H1 (cell line): ENCODE measurements at regions not wholly inside any gene's neighbourhood (a gene's known extent, or its start where the extent isn't known, plus 50 kb on each side); places are given as distances from the start of the nearest gene placed in this dataset.

Source experiments
- CTCF ChIA-PET: fragments of 300-600 bp; sonication (Branson Sonifier 250); formaldehyde crosslinking; loops from one replicate; lab custom pipeline; 2021; ENCODE audit not compliant: partially characterized antibody; lab: Charles Lee
- POLR2A ChIA-PET: fragments of 300-600 bp; sonication (Branson Sonifier 250); formaldehyde crosslinking; loops from one replicate; lab custom pipeline; 2021; ENCODE audit warnings: inconsistent platforms; ENCODE audit not compliant: partially characterized antibody; lab: Charles Lee
- DNase-seq, 2 experiments: peaks; one replicate each; pipeline versions ENCODE4 v3.0.0 to v3.0.0-alpha.2; 2010 to 2022; ENCODE audit warnings: low spot score in 2 of 2, low read depth in 1 of 2, mixed read lengths in 1 of 2
- FAIRE-seq: peaks from 2 replicates; lab custom pipeline; 2011; peaks lifted over from hg19 to GRCh38; lab: Jason Lieb, UNC
- H2AFZ ChIP-seq: 2 replicates; pipeline ENCODE4 v1.8.1; 2012; ENCODE audit warnings: low read length, inconsistent platforms
- H2AK5ac ChIP-seq: 2 replicates; pipeline ENCODE4 v1.6.1; 2013; ENCODE audit warnings: low read depth, low read length
- H2BK120ac ChIP-seq: replicated peaks from 2 replicates; pipeline ENCODE3; 2013; ENCODE audit warnings: low read depth, low read length, inconsistent platforms
- H2BK12ac ChIP-seq: 2 replicates; pipeline ENCODE4 v1.6.1; 2013; ENCODE audit warnings: low read depth, low read length
- H2BK15ac ChIP-seq: 2 replicates; pipeline ENCODE4 v1.6.1; 2013; ENCODE audit warnings: low read length
- H2BK20ac ChIP-seq: 2 replicates; pipeline ENCODE4 v1.6.1; 2013; ENCODE audit warnings: low read length
- H2BK5ac ChIP-seq: 2 replicates; pipeline ENCODE4 v1.6.1; 2013; ENCODE audit warnings: low read depth, low read length
- H3K14ac ChIP-seq: 2 replicates; pipeline ENCODE4 v1.6.1; 2013; ENCODE audit warnings: inconsistent platforms; ENCODE audit not compliant: insufficient read length
- H3K18ac ChIP-seq: 2 replicates; pipeline ENCODE4 v1.6.1; 2013; ENCODE audit warnings: low read length; ENCODE audit errors: extremely low read depth
- H3K23ac ChIP-seq: 2 replicates; pipeline ENCODE4 v1.6.1; 2013; ENCODE audit warnings: inconsistent platforms; ENCODE audit not compliant: insufficient read length
- H3K23me2 ChIP-seq: 2 replicates; pipeline ENCODE4 v1.6.1; 2013; ENCODE audit warnings: low read depth, low read length
- H3K27ac ChIP-seq: 2 replicates; pipeline ENCODE4 v1.6.1; 2011; ENCODE audit warnings: low read depth, low read length, inconsistent platforms
- H3K27me3 ChIP-seq, 4 experiments: replicated peaks in 1 of 4; 1 replicate in 1 of 4; 2 replicates in 3 of 4; pipeline versions ENCODE4 v1.6.1 to v1.8.1; 2011 to 2013; ENCODE audit warnings: low read length in 3 of 4, mild to moderate bottlenecking in 3 of 4, inconsistent platforms in 2 of 4, mixed read lengths in 2 of 4, moderate library complexity in 1 of 4; ENCODE audit not compliant: control insufficient read depth in 3 of 4, insufficient read depth in 3 of 4; ENCODE audit errors: extremely low read depth in 1 of 4
- H3K36me3 ChIP-seq, 4 experiments: 2 replicates each; pipeline versions ENCODE4 v1.6.1 to v1.8.1; 2011 to 2013; ENCODE audit warnings: mild to moderate bottlenecking in 4 of 4, low read length in 3 of 4, moderate library complexity in 2 of 4, control low read depth in 1 of 4, inconsistent platforms in 1 of 4; ENCODE audit not compliant: insufficient read depth in 4 of 4, control insufficient read depth in 2 of 4
- H3K4ac ChIP-seq: replicated peaks from 2 replicates; pipeline ENCODE3; 2013; ENCODE audit warnings: low read length, low read depth, mixed read lengths, inconsistent platforms; ENCODE audit not compliant: insufficient read length
- H3K4me1 ChIP-seq, 4 experiments: replicated peaks in 1 of 4; 1 replicate in 1 of 4; 2 replicates in 3 of 4; pipeline versions ENCODE4 v1.6.1 to v1.8.1; 2011 to 2013; ENCODE audit warnings: low read length in 3 of 4, inconsistent platforms in 2 of 4, mixed read lengths in 1 of 4; ENCODE audit not compliant: insufficient read depth in 4 of 4, control insufficient read depth in 3 of 4
- H3K4me2 ChIP-seq, 2 experiments: 2 replicates each; pipeline versions ENCODE4 v1.6.1 to v1.8.1; 2011 to 2013; ENCODE audit warnings: low read depth in 2 of 2, low read length in 2 of 2, control low read depth in 1 of 2, inconsistent platforms in 1 of 2, mild to moderate bottlenecking in 1 of 2; ENCODE audit not compliant: insufficient read depth in 1 of 2
- H3K4me3 ChIP-seq, 4 experiments: fragments of 200-600, 300-600 bp in 1 of 4; sonication (generic), shearing (Covaris generic), sonication (Bioruptor Twin) in 1 of 4; 2 replicates each; pipeline versions ENCODE4 v1.5.1 to v1.8.1; 2011 to 2016; ENCODE audit warnings: low read length in 4 of 4, low read depth in 3 of 4, control low read depth in 2 of 4, inconsistent platforms in 2 of 4, mild to moderate bottlenecking in 2 of 4, mixed read lengths in 1 of 4, moderate library complexity in 1 of 4; ENCODE audit not compliant: insufficient read depth in 2 of 4; ENCODE audit errors: extremely low read depth in 1 of 4
- H3K56ac ChIP-seq: replicated peaks from 2 replicates; pipeline ENCODE3; 2013; ENCODE audit warnings: low read depth, mild to moderate bottlenecking, mixed read lengths, low read length, inconsistent platforms; ENCODE audit not compliant: insufficient read length
- H3K79me1 ChIP-seq: 2 replicates; pipeline ENCODE4 v1.6.1; 2013; ENCODE audit warnings: low read depth, low read length, control low read depth
- H3K79me2 ChIP-seq, 2 experiments: 2 replicates each; pipeline versions ENCODE4 v1.6.1 to v1.8.1; 2012 to 2013; ENCODE audit warnings: low read length in 2 of 2, mild to moderate bottlenecking in 2 of 2, inconsistent platforms in 1 of 2; ENCODE audit not compliant: insufficient read depth in 2 of 2, control insufficient read depth in 1 of 2
- H3K9ac ChIP-seq, 4 experiments: replicated peaks in 1 of 4; 1 replicate in 1 of 4; 2 replicates in 3 of 4; pipeline versions ENCODE4 v1.6.1 to v1.8.1; 2011 to 2013; ENCODE audit warnings: low read depth in 3 of 4, low read length in 3 of 4, control low read depth in 2 of 4, mild to moderate bottlenecking in 2 of 4, moderate library complexity in 2 of 4, inconsistent platforms in 1 of 4; ENCODE audit errors: extremely low read depth in 1 of 4
- H3K9me3 ChIP-seq, 2 experiments: 2 replicates each; pipeline versions ENCODE4 v1.6.1 to v1.8.1; 2012 to 2013; ENCODE audit warnings: mild to moderate bottlenecking in 2 of 2, moderate library complexity in 2 of 2, control low read depth in 1 of 2, inconsistent platforms in 1 of 2, low read depth in 1 of 2, low read length in 1 of 2, mixed read lengths in 1 of 2; ENCODE audit not compliant: insufficient read depth in 2 of 2
- H4K20me1 ChIP-seq, 2 experiments: replicated peaks in 1 of 2; 2 replicates each; pipeline versions ENCODE3 to v1.8.1; 2011 to 2013; ENCODE audit warnings: inconsistent platforms in 2 of 2, low read length in 2 of 2, mild to moderate bottlenecking in 1 of 2; ENCODE audit not compliant: insufficient read depth in 2 of 2, control insufficient read depth in 1 of 2
- H4K5ac ChIP-seq: 2 replicates; pipeline ENCODE4 v1.6.1; 2013; ENCODE audit warnings: low read length, low read depth, mixed read lengths, inconsistent platforms; ENCODE audit not compliant: insufficient read length
- H4K8ac ChIP-seq: 2 replicates; pipeline ENCODE4 v1.8.0; 2013; ENCODE audit warnings: mild to moderate bottlenecking, moderate library complexity, low read length, inconsistent platforms; ENCODE audit not compliant: insufficient read depth; ENCODE audit errors: extremely low read depth
- H4K91ac ChIP-seq: replicated peaks from 2 replicates; pipeline ENCODE3; 2013; ENCODE audit warnings: low read length, mixed read lengths, inconsistent platforms; ENCODE audit not compliant: insufficient read length
- BACH1 ChIP-seq: IDR thresholded peaks from 2 replicates; pipeline ENCODE4 v1.6.1; 2012; ENCODE audit warnings: low read length, improper control_type of control experiment
- CTCF ChIP-seq, 3 experiments: IDR thresholded peaks; 1 replicate in 2 of 3; 2 replicates in 1 of 3; pipeline versions ENCODE4 v1.5.1 to v1.6.1; 2011; ENCODE audit warnings: low read length in 3 of 3, mild to moderate bottlenecking in 3 of 3, inconsistent platforms in 2 of 3, low read depth in 1 of 3, moderate library complexity in 1 of 3; ENCODE audit not compliant: insufficient read depth in 1 of 3; ENCODE audit errors: control extremely low read depth in 1 of 3
- RAD21 ChIP-seq, 2 experiments: IDR thresholded peaks in 1 of 2; conservative IDR thresholded peaks in 1 of 2; 2 replicates each; pipeline ENCODE4 v1.6.1; 2011; ENCODE audit warnings: low read depth in 2 of 2, low read length in 2 of 2, improper control_type of control experiment in 1 of 2, inconsistent platforms in 1 of 2, mild to moderate bottlenecking in 1 of 2, moderate library complexity in 1 of 2
- WGBS, 2 experiments: shearing (Covaris generic) in 1 of 2; methylation state at CpG; one replicate each; pipeline versions ENCODE4 v1.1.6 to v1.1.7; 2013 to 2015; ENCODE audit warnings: low lambda C conversion rate in 2 of 2, mixed read lengths in 2 of 2, inconsistent platforms in 1 of 2, low coverage in 1 of 2, missing lambda C conversion rate in 1 of 2; ENCODE audit not compliant: insufficient replicate concordance in 2 of 2, insufficient coverage in 1 of 2, insufficient read length in 1 of 2; ENCODE audit errors: extremely low coverage in 1 of 2, missing lambda C conversion rate in 1 of 2; 5-methylcytosine and 5-hydroxymethylcytosine counted together

DNA sequence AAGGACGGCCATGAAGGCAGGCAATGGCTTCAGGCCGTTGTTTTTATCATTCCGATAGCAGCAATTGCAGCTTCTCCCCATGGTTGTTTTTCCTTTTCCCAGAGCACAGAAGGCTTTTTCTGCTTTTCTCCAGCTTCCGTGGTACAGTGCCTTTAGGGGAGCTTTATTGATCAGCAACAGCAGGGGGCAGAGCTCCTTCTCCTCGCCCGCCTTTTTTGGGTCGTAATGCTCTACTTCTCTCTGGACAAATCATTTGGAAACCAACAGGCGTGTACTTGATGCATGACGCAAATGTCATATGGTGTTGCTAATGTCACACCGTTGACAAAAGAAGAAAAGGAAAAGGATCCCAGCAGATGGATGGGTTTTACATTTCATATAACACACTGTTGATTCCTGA is 79.7 kb upstream of the SNRK start:
- H3K36me3 ChIP-seq, result no peaks in the 10 kb centered on the region
- H2BK20ac ChIP-seq, result no peak overlapping the region
- H4K91ac ChIP-seq, result no peak overlapping the region
- no peak overlapping the region for H3K18ac ChIP-seq
- no peak overlapping the region for H3K14ac ChIP-seq
- peaks cover 0 to 1% (median 0%) of the 10 kb centered on the region in 4 experiments; a peak in 1 of 7 replicates for H3K27me3 ChIP-seq
- no peak overlapping the region for H2BK120ac ChIP-seq
- H3K56ac ChIP-seq, result no peak overlapping the region
- H3K79me1 ChIP-seq, result no peaks in the 10 kb centered on the region
- no peak overlapping the region for H3K4ac ChIP-seq
- H2AFZ ChIP-seq, result no peak overlapping the region
- no peaks in the 10 kb centered on the region for H4K20me1 ChIP-seq
- peak; percentile 28 for FAIRE-seq
- no peak overlapping the region for H3K4me2 ChIP-seq
- no peak overlapping the region for H4K5ac ChIP-seq
- H3K23ac ChIP-seq, result no peak overlapping the region
- no peak for DNase-seq
- H2BK15ac ChIP-seq, result no peak overlapping the region
- H3K79me2 ChIP-seq, result no peaks in the 10 kb centered on the region
- H3K4me3 ChIP-seq, result no peak overlapping the region
- 74% methylated on average over 10 of the region's 10 CpGs; no CpG with 5 or more reads in 1 of the 2 experiments for WGBS, 2 experiments
- H3K9ac ChIP-seq, result no peak overlapping the region
- no peak overlapping the region for H3K27ac ChIP-seq
- no peak overlapping the region for H2BK5ac ChIP-seq
- no peaks in the 10 kb centered on the region for H3K23me2 ChIP-seq
- no peaks in the 10 kb centered on the region for H3K4me1 ChIP-seq
- H2AK5ac ChIP-seq, result no peak overlapping the region
- no peaks in the 10 kb centered on the region for H3K9me3 ChIP-seq
- H2BK12ac ChIP-seq, result no peak overlapping the region
- H4K8ac ChIP-seq, result no peak overlapping the region
- CTCF ChIA-PET, result interaction anchor here (0.8 kb wide), 1 partner anchor 8 kb away, joined by 3 read pairs; no protein-coding TSS in a partner anchor
- 0 out of 4 replicates have a peak, but pooled peaks of 1 of the 3 experiments have one; percentile 17 for TF ChIP-seq CTCF (IDR thresholded peaks at IDR 0.05; ENCODE audit: control extremely low read depth in 1 of 3, insufficient read depth in 1 of 3, low read depth in 1 of 3, low read length in 3 of 3)
- peak; percentile 7 to 29; a peak in 1 of 4 replicates for TF ChIP-seq RAD21 (IDR thresholded peaks at IDR 0.05 in 1 of 2, conservative IDR thresholded peaks at IDR 0.05 in 1 of 2; ENCODE audit: low read depth in 2 of 2, low read length in 2 of 2)
- TF ChIP-seq BACH1, result no peak
- POLR2A ChIA-PET, result no interaction called here
